GM19372 (cell line): ENCODE measurements at regions not wholly inside any gene's neighbourhood (a gene's known extent, or its start where the extent isn't known, plus 50 kb on each side); places are given as distances from the start of the nearest gene placed in this dataset.

Experiments used
- ATAC-seq: cut with Tn5 transposase; IDR thresholded peaks from one replicate; pipeline ENCODE4 v1.9.1; 2021; ENCODE audit warnings: mild to moderate bottlenecking, low read depth, moderate library complexity; ENCODE audit not compliant: unreplicated experiment

- no peak for ATAC-seq
These were observed 138.9 kb downstream of the GADD45G start for GRCh38 chr9:89743573-89744254.

GRCh38 chr9:89744255-89744648 is 139.4 kb downstream of the GADD45G start:
- no peak for ATAC-seq

GRCh38 chr9:89744730-89745129 is 139.9 kb downstream of the GADD45G start:
- no peak for ATAC-seq

- ATAC-seq = no peak
These were observed 141.0 kb downstream of the GADD45G start for GRCh38 chr9:89745601-89746376.

GRCh38 chr9:89746385-89747116 is 141.7 kb downstream of the GADD45G start:
- ATAC-seq = no peak

- no peak for ATAC-seq
These were observed 142.8 kb downstream of the GADD45G start for GRCh38 chr9:89747596-89747995.

GRCh38 chr9:89748021-89748670 is 143.3 kb downstream of the GADD45G start:
- no peak for ATAC-seq

- ATAC-seq = no peak
These were observed 144.2 kb downstream of the GADD45G start for GRCh38 chr9:89748831-89749499.

- ATAC-seq = no peak
These were observed 144.8 kb downstream of the GADD45G start for GRCh38 chr9:89749500-89750116.

- ATAC-seq = no peak
These were observed 145.4 kb downstream of the GADD45G start for GRCh38 chr9:89750117-89750791.

- ATAC-seq = no peak
These were observed 146.4 kb downstream of the GADD45G start for GRCh38 chr9:89751079-89751825.

GRCh38 chr9:89752154-89752553 is 147.3 kb downstream of the GADD45G start:
- no peak for ATAC-seq

GRCh38 chr9:89753472-89754055 is 148.8 kb downstream of the GADD45G start:
- no peak for ATAC-seq

- ATAC-seq = no peak
These were observed 149.4 kb downstream of the GADD45G start for GRCh38 chr9:89754193-89754592.

GRCh38 chr9:89755821-89756220 is 151.0 kb downstream of the GADD45G start:
- ATAC-seq = no peak

- no peak for ATAC-seq
These were observed 152.2 kb downstream of the GADD45G start for GRCh38 chr9:89756891-89757537.

GRCh38 chr9:89757776-89758528 is 153.1 kb downstream of the GADD45G start:
- no peak for ATAC-seq
